ENCODE measurements at regions not wholly inside any gene's neighbourhood (a gene's known extent, or its start where the extent isn't known, plus 50 kb on each side); places are given as distances from the start of the nearest gene placed in this dataset.

- no peak for FAIRE-seq
- TF ChIP-seq POLR2A (IDR thresholded peaks at IDR 0.05; ENCODE audit: low read depth, low read length) (no peak), POU2F2 (IDR thresholded peaks at IDR 0.05; ENCODE audit: low read depth, low read length) (no peak), TAF1 (IDR thresholded peaks at IDR 0.05; ENCODE audit: low read depth, low read length) (no peak), PAX5 (IDR thresholded peaks at IDR 0.05; ENCODE audit: insufficient read depth, low read length, severe bottlenecking) (no peak), SPI1 (IDR thresholded peaks at IDR 0.05; ENCODE audit: low read depth, low read length) (no peak), POLR2AphosphoS5 (IDR thresholded peaks at IDR 0.05; ENCODE audit: low read depth, low read length) (no peak)
- no peak for DNase-seq (ENCODE audit: insufficient read length, low spot score)
Observed at GRCh38 chr5:67515020-67515689, 318.6 kb upstream of the CD180 start.

DNA sequence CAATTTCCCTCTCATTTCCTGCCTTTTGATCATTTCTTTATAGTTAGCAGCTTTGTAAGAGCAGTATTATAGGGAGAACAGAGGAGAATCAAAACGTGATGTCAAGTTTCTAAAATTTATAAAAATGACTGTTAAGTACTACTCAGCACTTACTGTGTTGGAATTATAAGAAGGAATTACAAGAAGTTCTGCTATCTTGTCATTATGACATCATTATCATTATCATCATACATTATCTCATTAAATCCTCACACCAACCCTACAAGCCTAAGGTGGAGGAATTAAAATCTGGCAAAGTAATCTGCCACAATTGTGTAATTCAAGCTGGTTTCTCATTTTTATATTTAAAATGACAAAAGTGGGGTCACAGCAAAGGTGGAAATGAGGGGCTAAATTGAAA lies 316.2 kb upstream of the CD180 start:
- FAIRE-seq (no peak), DNase-seq (ENCODE audit: insufficient read length, low spot score) (no peak)
- TF ChIP-seq SPI1 (IDR thresholded peaks at IDR 0.05; ENCODE audit: low read depth, low read length) (no peak), POU2F2 (IDR thresholded peaks at IDR 0.05; ENCODE audit: low read depth, low read length) (no peak), POLR2AphosphoS5 (IDR thresholded peaks at IDR 0.05; ENCODE audit: low read depth, low read length) (no peak)

DNA sequence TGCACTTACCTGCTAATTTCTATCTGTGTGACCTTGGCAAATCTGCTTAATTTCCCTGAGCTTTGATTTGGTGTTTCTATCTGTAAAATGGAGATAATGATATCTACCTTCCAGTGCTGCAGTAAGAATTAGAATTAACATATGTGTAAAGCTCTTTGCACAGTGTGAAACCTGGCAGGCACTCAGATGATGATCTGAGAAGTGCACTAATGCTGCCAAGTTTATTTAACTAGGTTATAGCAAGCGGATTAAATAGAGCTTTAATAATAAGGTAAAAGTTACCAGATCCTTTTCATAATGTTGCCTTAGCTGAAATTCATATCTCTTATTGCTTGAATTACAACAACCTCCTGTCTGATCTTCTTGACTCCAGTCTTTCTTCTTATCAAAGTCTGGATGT lies 315.3 kb upstream of the CD180 start:
- DNase-seq (ENCODE audit: insufficient read length, low spot score), result no peak
- TF ChIP-seq PAX5 (IDR thresholded peaks at IDR 0.05; ENCODE audit: insufficient read depth, low read length, severe bottlenecking) (no peak), POLR2AphosphoS5 (IDR thresholded peaks at IDR 0.05; ENCODE audit: low read depth, low read length) (no peak), POU2F2 (IDR thresholded peaks at IDR 0.05; ENCODE audit: low read depth, low read length) (no peak), POLR2A (IDR thresholded peaks at IDR 0.05; ENCODE audit: low read depth, low read length) (no peak), TAF1 (IDR thresholded peaks at IDR 0.05; ENCODE audit: low read depth, low read length) (no peak), SPI1 (IDR thresholded peaks at IDR 0.05; ENCODE audit: low read depth, low read length) (no peak)
- FAIRE-seq, result no peak

GRCh38 chr5:67510204-67510603 lies 313.6 kb upstream of the CD180 start:
- TF ChIP-seq POLR2A (IDR thresholded peaks at IDR 0.05; ENCODE audit: low read depth, low read length) (no peak), SPI1 (IDR thresholded peaks at IDR 0.05; ENCODE audit: low read depth, low read length) (no peak), POU2F2 (IDR thresholded peaks at IDR 0.05; ENCODE audit: low read depth, low read length) (no peak), PAX5 (IDR thresholded peaks at IDR 0.05; ENCODE audit: insufficient read depth, low read length, severe bottlenecking) (no peak), POLR2AphosphoS5 (IDR thresholded peaks at IDR 0.05; ENCODE audit: low read depth, low read length) (no peak), TAF1 (IDR thresholded peaks at IDR 0.05; ENCODE audit: low read depth, low read length) (no peak)
- DNase-seq (ENCODE audit: insufficient read length, low spot score) (no peak), FAIRE-seq (no peak)

DNA sequence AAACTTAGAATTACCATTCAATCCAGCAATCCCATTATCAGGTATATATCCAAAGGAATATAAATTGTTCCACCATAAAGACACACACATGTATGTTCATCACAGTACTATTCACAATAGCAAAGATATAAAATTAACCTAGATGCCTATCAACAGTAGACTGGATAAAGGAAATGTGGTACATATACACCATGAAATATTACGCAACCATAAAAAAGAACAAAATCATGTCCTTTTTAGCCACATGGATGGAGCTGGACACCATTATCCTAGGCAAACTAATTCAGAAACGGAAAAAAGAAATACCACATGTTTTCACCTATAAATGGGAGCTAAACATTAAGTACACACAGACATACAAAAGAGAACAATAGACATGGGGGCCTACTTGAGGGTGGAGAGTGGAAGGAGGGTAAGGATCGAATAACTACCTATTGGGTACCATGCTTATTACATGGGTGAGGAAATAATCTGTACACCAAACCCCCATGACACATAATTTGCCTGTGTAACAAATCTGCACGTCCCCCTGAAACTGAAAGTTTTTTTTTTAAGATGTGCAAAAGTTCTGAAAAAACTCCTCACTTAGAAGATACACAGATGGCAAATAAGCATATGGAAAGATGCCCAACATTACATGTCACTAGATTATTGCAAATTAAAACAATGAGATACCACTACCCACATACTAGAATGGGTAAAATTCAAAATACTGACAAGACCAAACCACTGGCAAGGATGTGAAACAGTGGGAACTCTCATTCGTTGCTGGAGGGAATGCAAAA lies 313.0 kb upstream of the CD180 start:
- no peak for DNase-seq (ENCODE audit: insufficient read length, low spot score)
- no peak for TF ChIP-seq POLR2A (IDR thresholded peaks at IDR 0.05; ENCODE audit: low read depth, low read length)
- no peak for TF ChIP-seq POU2F2 (IDR thresholded peaks at IDR 0.05; ENCODE audit: low read depth, low read length)
- TF ChIP-seq SPI1 (IDR thresholded peaks at IDR 0.05; ENCODE audit: low read depth, low read length), result no peak
- no peak for TF ChIP-seq PAX5 (IDR thresholded peaks at IDR 0.05; ENCODE audit: insufficient read depth, low read length, severe bottlenecking)
- TF ChIP-seq POLR2AphosphoS5 (IDR thresholded peaks at IDR 0.05; ENCODE audit: low read depth, low read length), result no peak
- no peak for TF ChIP-seq TAF1 (IDR thresholded peaks at IDR 0.05; ENCODE audit: low read depth, low read length)
- FAIRE-seq, result no peak

DNA sequence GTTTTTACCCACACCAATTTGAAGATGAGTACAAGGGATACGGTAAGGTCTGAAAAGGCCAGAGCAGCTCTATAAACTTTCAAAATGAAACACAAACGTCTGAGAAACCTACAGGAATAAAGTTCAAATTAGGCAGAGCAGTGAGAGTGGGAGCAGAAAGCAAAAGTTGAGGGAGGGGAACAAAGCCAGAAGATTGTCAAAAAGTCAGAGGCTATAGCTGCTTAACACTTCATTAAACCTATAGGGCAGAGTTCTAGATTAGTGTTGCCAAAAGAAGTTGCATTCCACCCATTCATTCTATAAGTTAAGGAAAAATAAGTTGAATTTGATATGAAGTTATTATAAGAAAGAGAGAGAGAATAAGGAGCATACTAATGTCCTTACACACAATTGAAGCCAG lies 309.6 kb upstream of the CD180 start:
- TF ChIP-seq POLR2A (IDR thresholded peaks at IDR 0.05; ENCODE audit: low read depth, low read length) (no peak), SPI1 (IDR thresholded peaks at IDR 0.05; ENCODE audit: low read depth, low read length) (no peak), PAX5 (IDR thresholded peaks at IDR 0.05; ENCODE audit: insufficient read depth, low read length, severe bottlenecking) (no peak), POLR2AphosphoS5 (IDR thresholded peaks at IDR 0.05; ENCODE audit: low read depth, low read length) (no peak), TAF1 (IDR thresholded peaks at IDR 0.05; ENCODE audit: low read depth, low read length) (no peak), POU2F2 (IDR thresholded peaks at IDR 0.05; ENCODE audit: low read depth, low read length) (no peak)
- FAIRE-seq, result no peak

GRCh38 chr5:67502951-67503350 lies 306.4 kb upstream of the CD180 start:
- DNase-seq (ENCODE audit: insufficient read length, low spot score), result no peak
- FAIRE-seq, result no peak
- TF ChIP-seq TAF1 (IDR thresholded peaks at IDR 0.05; ENCODE audit: low read depth, low read length) (no peak), POLR2AphosphoS5 (IDR thresholded peaks at IDR 0.05; ENCODE audit: low read depth, low read length) (no peak)

More for the DNA sequence above, 309.6 kb upstream of the CD180 start:
- DNase-seq (ENCODE audit: insufficient read length, low spot score), result no peak

GRCh38 chr5:67496051-67496450 lies 299.5 kb upstream of the CD180 start:
- FAIRE-seq (no peak), DNase-seq (ENCODE audit: insufficient read length, low spot score) (no peak)
- TF ChIP-seq POU2F2 (IDR thresholded peaks at IDR 0.05; ENCODE audit: low read depth, low read length), result no peak
- no peak for TF ChIP-seq POLR2A (IDR thresholded peaks at IDR 0.05; ENCODE audit: low read depth, low read length)
- TF ChIP-seq SPI1 (IDR thresholded peaks at IDR 0.05; ENCODE audit: low read depth, low read length), result no peak
- no peak for TF ChIP-seq PAX5 (IDR thresholded peaks at IDR 0.05; ENCODE audit: insufficient read depth, low read length, severe bottlenecking)
- TF ChIP-seq POLR2AphosphoS5 (IDR thresholded peaks at IDR 0.05; ENCODE audit: low read depth, low read length), result no peak
- no peak for TF ChIP-seq TAF1 (IDR thresholded peaks at IDR 0.05; ENCODE audit: low read depth, low read length)

DNA sequence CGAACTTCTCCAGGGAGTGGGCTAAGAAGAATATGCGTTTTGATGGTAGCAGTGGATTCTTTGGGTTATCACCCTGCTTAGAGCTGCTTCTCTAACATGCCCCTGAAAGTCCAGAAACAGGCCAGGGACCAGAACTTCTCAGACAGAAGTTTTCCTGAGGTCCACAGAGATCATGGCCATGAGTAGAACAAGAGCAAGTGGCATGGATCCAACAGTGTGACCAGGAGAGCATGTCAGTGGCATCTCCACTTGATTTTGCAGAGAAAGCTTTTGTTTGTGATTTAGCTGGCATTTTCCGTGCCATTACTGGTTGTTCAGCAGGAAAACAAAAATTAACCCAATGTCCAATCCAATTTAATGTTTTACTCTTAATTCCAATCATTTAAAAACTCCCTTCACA lies 298.5 kb upstream of the CD180 start:
- no peak for FAIRE-seq
- TF ChIP-seq POLR2A (IDR thresholded peaks at IDR 0.05; ENCODE audit: low read depth, low read length) (no peak), TAF1 (IDR thresholded peaks at IDR 0.05; ENCODE audit: low read depth, low read length) (no peak), PAX5 (IDR thresholded peaks at IDR 0.05; ENCODE audit: insufficient read depth, low read length, severe bottlenecking) (no peak), POU2F2 (IDR thresholded peaks at IDR 0.05; ENCODE audit: low read depth, low read length) (no peak), SPI1 (IDR thresholded peaks at IDR 0.05; ENCODE audit: low read depth, low read length) (no peak), POLR2AphosphoS5 (IDR thresholded peaks at IDR 0.05; ENCODE audit: low read depth, low read length) (no peak)

More for the DNA sequence above, 298.5 kb upstream of the CD180 start:
- no peak for DNase-seq (ENCODE audit: insufficient read length, low spot score)
